Neural crest cell (in vitro differentiated cells): ENCODE measurements at regions not wholly inside any gene's neighbourhood (a gene's known extent, or its start where the extent isn't known, plus 50 kb on each side); places are given as distances from the start of the nearest gene placed in this dataset.
A peak's percentile ranks its signal among the peaks of the same experiment; 100 is the strongest.

ENCODE experiments used
- DNase-seq: peaks from one replicate; pipeline ENCODE4 v3.0.0; 2021; ENCODE audit warnings: low read depth, mixed read lengths, low spot score
- H3K27ac Mint-ChIP-seq: one replicate; pipeline ENCODE4 v1.8.0; 2021; ENCODE audit warnings: mild to moderate bottlenecking, mixed read lengths; ENCODE audit not compliant: unreplicated experiment
- H3K27me3 Mint-ChIP-seq: 2 replicates; pipeline ENCODE4 v1.8.0; 2021; ENCODE audit warnings: low read depth, mild to moderate bottlenecking, mixed read lengths
- H3K36me3 Mint-ChIP-seq: 2 replicates; pipeline ENCODE4 v1.8.0; 2021; ENCODE audit warnings: low read depth, mild to moderate bottlenecking, mixed read lengths
- H3K4me1 Mint-ChIP-seq: 2 replicates; pipeline ENCODE4 v1.8.0; 2021; ENCODE audit warnings: mixed read lengths
- H3K4me3 Mint-ChIP-seq: one replicate; pipeline ENCODE4 v1.8.0; 2021; ENCODE audit warnings: mild to moderate bottlenecking, mixed read lengths
- H3K9me3 Mint-ChIP-seq: 2 replicates; pipeline ENCODE4 v1.8.0; 2021; ENCODE audit warnings: mixed read lengths
- TF ChIP-seq, protein P1 (sequence below): fragments of 200-600 bp; sonication (generic); conservative IDR thresholded peaks from 2 replicates; pipeline ENCODE4 v1.5.0; 2021; ENCODE audit warnings: antibody characterized with exemption, mild to moderate bottlenecking

DNA sequence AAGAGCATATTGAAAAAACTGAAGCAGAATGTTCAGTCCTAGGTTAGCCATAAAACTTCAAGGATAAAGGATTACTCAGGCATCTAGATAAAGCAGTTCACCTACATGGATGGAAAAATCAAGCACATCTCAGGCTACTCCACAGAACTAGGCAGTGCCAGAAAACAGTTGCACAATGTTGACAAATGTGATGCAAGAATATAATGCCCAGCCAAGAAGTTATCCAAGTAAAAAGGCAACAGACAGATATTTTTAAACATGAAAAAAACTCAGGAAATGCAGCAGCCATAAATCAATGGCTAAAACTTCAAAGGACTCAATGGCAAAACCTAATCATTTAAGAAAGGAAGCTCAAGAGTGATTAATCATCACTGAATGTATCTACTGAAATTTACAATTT lies 456.0 kb upstream of the FAM241A start:
- Mint-ChIP-seq H3K4me1 (peaks cover 18% of the 10 kb centered on the region), H3K4me3 (no peak overlapping the region), H3K9me3 (peaks cover 4% of the 10 kb centered on the region), H3K36me3 (no peaks in the 10 kb centered on the region), H3K27me3 (no peaks in the 10 kb centered on the region), H3K27ac (peak overlapping the region; percentile 64)
- DNase-seq, result no peak
- TF ChIP-seq, protein P1, sequence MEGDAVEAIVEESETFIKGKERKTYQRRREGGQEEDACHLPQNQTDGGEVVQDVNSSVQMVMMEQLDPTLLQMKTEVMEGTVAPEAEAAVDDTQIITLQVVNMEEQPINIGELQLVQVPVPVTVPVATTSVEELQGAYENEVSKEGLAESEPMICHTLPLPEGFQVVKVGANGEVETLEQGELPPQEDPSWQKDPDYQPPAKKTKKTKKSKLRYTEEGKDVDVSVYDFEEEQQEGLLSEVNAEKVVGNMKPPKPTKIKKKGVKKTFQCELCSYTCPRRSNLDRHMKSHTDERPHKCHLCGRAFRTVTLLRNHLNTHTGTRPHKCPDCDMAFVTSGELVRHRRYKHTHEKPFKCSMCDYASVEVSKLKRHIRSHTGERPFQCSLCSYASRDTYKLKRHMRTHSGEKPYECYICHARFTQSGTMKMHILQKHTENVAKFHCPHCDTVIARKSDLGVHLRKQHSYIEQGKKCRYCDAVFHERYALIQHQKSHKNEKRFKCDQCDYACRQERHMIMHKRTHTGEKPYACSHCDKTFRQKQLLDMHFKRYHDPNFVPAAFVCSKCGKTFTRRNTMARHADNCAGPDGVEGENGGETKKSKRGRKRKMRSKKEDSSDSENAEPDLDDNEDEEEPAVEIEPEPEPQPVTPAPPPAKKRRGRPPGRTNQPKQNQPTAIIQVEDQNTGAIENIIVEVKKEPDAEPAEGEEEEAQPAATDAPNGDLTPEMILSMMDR, result no peak

DNA sequence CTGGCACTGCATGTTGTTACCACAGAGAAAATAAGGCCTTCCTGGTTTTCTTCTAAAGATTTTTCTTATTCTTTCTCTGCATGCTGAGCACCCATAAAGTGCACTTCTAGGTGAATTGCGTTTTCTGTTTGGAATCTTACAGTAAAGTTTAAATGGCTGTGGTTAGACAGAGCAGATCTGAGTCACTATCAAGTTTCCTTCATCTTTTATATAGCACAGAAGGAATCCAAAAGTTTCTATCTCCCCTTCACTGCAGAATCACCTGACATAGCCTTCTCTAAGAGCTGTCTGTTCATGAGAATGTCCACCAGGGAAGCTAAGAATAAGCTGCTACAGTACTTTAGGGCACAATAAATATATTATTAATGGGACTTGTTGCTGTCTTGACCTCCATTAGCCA lies 455.5 kb upstream of the FAM241A start:
- TF ChIP-seq, protein P1, result no peak
- Mint-ChIP-seq H3K36me3 (no peaks in the 10 kb centered on the region), H3K4me3 (no peak overlapping the region), H3K4me1 (peaks cover 14% of the 10 kb centered on the region), H3K9me3 (no peaks in the 10 kb centered on the region), H3K27ac (no peak overlapping the region), H3K27me3 (no peaks in the 10 kb centered on the region)
- DNase-seq, result no peak

DNA sequence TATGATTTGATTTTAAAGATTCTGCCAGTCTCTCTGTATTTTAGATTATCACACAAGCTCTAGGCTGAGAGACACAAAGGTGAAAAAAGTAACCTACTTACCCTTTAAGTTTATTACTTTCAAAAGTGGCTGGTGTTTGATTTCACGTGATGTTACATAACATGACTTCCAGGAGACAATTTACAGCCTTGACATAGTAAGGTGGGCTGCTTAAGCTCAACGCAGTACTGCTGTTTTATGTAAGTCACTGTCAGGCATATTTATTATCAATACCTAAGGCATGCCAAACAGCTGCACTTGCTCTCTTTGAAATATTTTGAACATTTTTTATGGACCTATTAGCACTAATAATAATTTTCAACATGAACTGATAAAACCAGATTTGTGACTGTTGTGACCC lies 451.5 kb upstream of the FAM241A start:
- H3K36me3 Mint-ChIP-seq, result no peaks in the 10 kb centered on the region

DNA sequence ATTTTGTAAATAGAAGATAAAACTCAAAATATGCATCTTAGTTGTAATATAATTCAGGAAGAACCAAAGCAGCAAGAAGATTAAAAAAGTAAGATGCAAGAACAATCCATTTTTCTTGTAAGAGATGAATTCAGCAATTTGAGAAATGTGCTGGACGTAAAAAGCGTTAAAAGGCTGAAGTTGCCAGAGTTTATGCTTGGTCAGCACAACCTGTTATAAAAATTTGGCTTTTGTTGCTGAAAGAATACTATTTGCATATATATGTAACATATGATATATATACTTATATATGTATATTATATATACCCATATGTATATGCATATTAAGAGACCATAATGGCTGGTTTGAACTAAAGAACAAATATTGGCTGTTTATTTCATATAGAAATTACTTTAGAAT lies 449.6 kb upstream of the FAM241A start:
- no peaks in the 10 kb centered on the region for H3K4me1 Mint-ChIP-seq
- no peak for DNase-seq
- H3K4me3 Mint-ChIP-seq, result no peak overlapping the region
- H3K27me3 Mint-ChIP-seq, result no peaks in the 10 kb centered on the region
- TF ChIP-seq, protein P1, result no peak
- H3K36me3 Mint-ChIP-seq, result no peaks in the 10 kb centered on the region
- H3K9me3 Mint-ChIP-seq, result no peaks in the 10 kb centered on the region
- H3K27ac Mint-ChIP-seq, result no peak overlapping the region

More for the DNA sequence above, 451.5 kb upstream of the FAM241A start:
- no peak overlapping the region for H3K27ac Mint-ChIP-seq
- H3K4me1 Mint-ChIP-seq, result peaks cover 8% of the 10 kb centered on the region
- no peak overlapping the region for H3K4me3 Mint-ChIP-seq
- no peaks in the 10 kb centered on the region for H3K9me3 Mint-ChIP-seq
- DNase-seq, result no peak
- H3K27me3 Mint-ChIP-seq, result no peaks in the 10 kb centered on the region
- TF ChIP-seq, protein P1, result no peak

DNA sequence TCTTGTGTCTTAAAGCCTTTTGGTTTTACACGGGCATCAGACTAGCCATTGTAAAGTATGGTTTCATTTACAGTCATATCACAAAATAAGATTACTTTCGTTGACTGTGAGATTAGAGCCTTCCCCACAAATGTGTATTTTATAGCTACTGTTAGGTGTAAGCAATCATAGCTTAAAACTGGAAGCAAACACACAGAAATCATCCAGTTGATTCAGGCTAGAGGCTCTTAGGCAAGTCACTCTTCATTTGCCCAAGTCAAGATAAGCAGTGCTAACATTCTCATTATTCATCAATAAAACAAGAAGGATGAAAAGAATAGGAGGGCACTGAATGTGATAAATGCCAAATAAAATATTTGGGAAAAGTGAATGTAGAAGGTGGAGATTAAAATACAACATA lies 448.7 kb upstream of the FAM241A start:
- Mint-ChIP-seq H3K27ac (no peak overlapping the region), H3K4me3 (no peak overlapping the region), H3K27me3 (no peaks in the 10 kb centered on the region), H3K36me3 (no peaks in the 10 kb centered on the region), H3K4me1 (no peaks in the 10 kb centered on the region), H3K9me3 (no peaks in the 10 kb centered on the region)
- TF ChIP-seq, protein P1, result no peak
- no peak for DNase-seq
